ENCODE measurements at regions not wholly inside any gene's neighbourhood (a gene's known extent, or its start where the extent isn't known, plus 50 kb on each side); places are given as distances from the start of the nearest gene placed in this dataset.

GRCh38 chr22:22425783-22426624 is 82.5 kb downstream of the ZNF280B start:
- ATAC-seq = peak; percentile 61
- intact Hi-C loops (cut with DNase I) = no loop called here
- no peak for DNase-seq (ENCODE audit: missing footprints)

- DNase-seq (ENCODE audit: missing footprints) (no peak), ATAC-seq (no peak)
- intact Hi-C loops (cut with DNase I) = no loop called here
Observed at GRCh38 chr22:22427542-22428065, 80.9 kb downstream of the ZNF280B start.

GRCh38 chr22:22428222-22429098 is 80.1 kb downstream of the ZNF280B start:
- intact Hi-C loops (cut with DNase I) = no loop called here
- DNase-seq (ENCODE audit: missing footprints) = no peak
- ATAC-seq = no peak

GRCh38 chr22:22429369-22430108 is 79.0 kb downstream of the ZNF280B start:
- ATAC-seq (no peak), DNase-seq (ENCODE audit: missing footprints) (no peak)
- intact Hi-C loops (cut with DNase I) = no loop called here

- intact Hi-C loops (cut with DNase I) = no loop called here
- DNase-seq (ENCODE audit: missing footprints) (no peak), ATAC-seq (no peak)
Observed at GRCh38 chr22:22430111-22430820, 78.3 kb downstream of the ZNF280B start.

- ATAC-seq (peak; percentile 77), DNase-seq (ENCODE audit: missing footprints) (no peak)
- intact Hi-C loops (cut with DNase I) = no loop called here
Observed at GRCh38 chr22:22431271-22432220, 77.0 kb downstream of the ZNF280B start.

- no peak for ATAC-seq
- intact Hi-C loops (cut with DNase I) = no loop called here
- no peak for DNase-seq (ENCODE audit: missing footprints)
Observed at GRCh38 chr22:22432479-22432878, 76.1 kb downstream of the ZNF280B start.

GRCh38 chr22:22432937-22433336 is 75.6 kb downstream of the ZNF280B start:
- DNase-seq (ENCODE audit: missing footprints) (no peak), ATAC-seq (no peak)
- intact Hi-C loops (cut with DNase I) = no loop called here

GRCh38 chr22:22433770-22434169 is 74.8 kb downstream of the ZNF280B start:
- ATAC-seq (no peak), DNase-seq (ENCODE audit: missing footprints) (no peak)
- intact Hi-C loops (cut with DNase I) = no loop called here
